ENCODE measurements at regions not wholly inside any gene's neighbourhood (a gene's known extent, or its start where the extent isn't known, plus 50 kb on each side); places are given as distances from the start of the nearest gene placed in this dataset.

- Histone ChIP-seq H3K9me2 (ENCODE audit: insufficient read depth) (no peaks in the 10 kb centered on the region), H3K79me2 (ENCODE audit: insufficient read depth, low read length) (no peaks in the 10 kb centered on the region), H3K27me3 (ENCODE audit: insufficient read depth, low read length) (no peaks in the 10 kb centered on the region), H3K36me3 (ENCODE audit: control insufficient read depth in 1 of 2, insufficient read depth in 2 of 2, low read length in 2 of 2) (no peaks in the 10 kb centered on the region), H4K20me1 (ENCODE audit: insufficient read depth) (no peaks in the 10 kb centered on the region), H3K9ac (ENCODE audit: low read length) (no peak overlapping the region), H2AFZ (ENCODE audit: low read depth, low read length, poor library complexity, severe bottlenecking) (no peak overlapping the region), H3K4me1 (ENCODE audit: control insufficient read depth in 1 of 2, insufficient read depth in 2 of 2, low read length in 2 of 2) (no peaks in the 10 kb centered on the region), H3K9me3 (ENCODE audit: control insufficient read depth in 1 of 2, insufficient read depth in 1 of 2, low read depth in 1 of 2, low read length in 2 of 2) (no peaks in the 10 kb centered on the region), H3K27ac (ENCODE audit: low read depth, low read length) (no peak overlapping the region), H3K4me2 (ENCODE audit: low read length) (no peak overlapping the region), H3K4me3 (replicated peaks in 1 of 2; ENCODE audit: low read depth in 1 of 2, low read length in 2 of 2) (no peak overlapping the region)
- ChIA-PET RAD21 (ENCODE audit: low non-redundant PET in 1 of 2, low total read pairs in 2 of 2, uncharacterized antibody in 2 of 2, unreplicated experiment in 2 of 2) (no interaction called here), CTCF (no interaction called here), POLR2A (no interaction called here)
- no TSS peak for BruUV-seq (replicated peaks)
- no peak for ATAC-seq
- no peak for TF ChIP-seq YY1 (IDR thresholded peaks at IDR 0.05; ENCODE audit: extremely low read depth, insufficient replicate concordance, low read depth, low read length)
- no peak for TF ChIP-seq MAX (IDR thresholded peaks at IDR 0.05)
- no peak for TF ChIP-seq EZH2 (IDR thresholded peaks at IDR 0.05)
- TF ChIP-seq ATF3 (IDR thresholded peaks at IDR 0.05) = no peak
- TF ChIP-seq REST (IDR thresholded peaks at IDR 0.05; ENCODE audit: low read depth) = no peak
- TF ChIP-seq SP1 (IDR thresholded peaks at IDR 0.05; ENCODE audit: low read depth) = no peak
- TF ChIP-seq POLR2AphosphoS5 (IDR thresholded peaks at IDR 0.05; ENCODE audit: low read depth, low read length) = no peak
- no peak for DNase-seq (ENCODE audit: low read depth, low spot score)
- intact Hi-C loops (cut with micrococcal nuclease) = no loop called here
These were observed 550.3 kb downstream of the QKI start for GRCh38 chr6:163964789-163965188.
